NCI-H2107 treated with DMSO at 0.1 percent for 48 hours (cell line): ENCODE measurements at regions not wholly inside any gene's neighbourhood (a gene's known extent, or its start where the extent isn't known, plus 50 kb on each side); places are given as distances from the start of the nearest gene placed in this dataset.
"Not testable (repeated sequence)": the region's sequence is repeated elsewhere in the genome, so short reads cannot be mapped to it uniquely, and the experiment has no call there.

ENCODE experiments used
- DNase-seq: peaks from one replicate; lab custom pipeline; 2025; ENCODE audit not compliant: unreplicated experiment; lab: John Stamatoyannopoulos, UW

- not testable (repeated sequence) for DNase-seq
Observed at GRCh38 chr2:209145220-209145691, 278.6 kb upstream of the MAP2 start.

DNA sequence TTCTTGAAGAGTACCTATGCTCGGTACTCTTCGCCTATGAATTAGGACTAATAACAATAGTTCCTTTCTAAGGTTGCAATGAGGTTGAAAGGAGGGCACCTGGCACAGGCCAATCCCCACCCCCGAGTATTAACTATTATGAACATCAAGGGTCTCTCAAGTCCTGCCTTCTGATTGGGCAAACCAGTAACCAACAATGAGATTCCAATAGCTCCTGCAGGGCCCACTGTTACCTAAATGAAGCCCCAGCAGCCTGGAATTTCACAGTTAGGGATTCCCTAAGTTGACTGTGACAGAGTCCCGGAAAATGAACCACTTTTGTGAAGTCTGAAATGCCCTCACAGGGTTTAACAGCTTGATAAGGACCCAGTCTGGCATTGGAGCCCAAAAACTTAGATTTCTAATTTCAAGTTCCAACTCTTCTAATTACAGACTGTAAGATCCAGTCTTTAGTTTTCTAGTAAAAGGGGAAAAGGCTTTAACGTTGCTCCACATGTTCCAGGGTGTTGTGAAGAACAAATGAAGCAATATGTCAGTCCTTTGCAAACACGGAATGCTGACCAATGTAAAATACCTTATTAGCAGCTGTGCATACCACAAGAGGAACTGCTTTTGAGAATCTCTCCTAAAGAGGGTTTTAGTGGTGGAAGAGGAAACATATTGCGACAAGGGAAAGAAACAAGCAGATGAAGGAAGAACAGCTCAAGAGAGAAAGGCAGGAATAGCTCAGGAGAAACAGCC, 277.7 kb upstream of the MAP2 start:
- DNase-seq, result no peak

GRCh38 chr2:209146682-209147320, 277.0 kb upstream of the MAP2 start:
- DNase-seq, result no peak

DNA sequence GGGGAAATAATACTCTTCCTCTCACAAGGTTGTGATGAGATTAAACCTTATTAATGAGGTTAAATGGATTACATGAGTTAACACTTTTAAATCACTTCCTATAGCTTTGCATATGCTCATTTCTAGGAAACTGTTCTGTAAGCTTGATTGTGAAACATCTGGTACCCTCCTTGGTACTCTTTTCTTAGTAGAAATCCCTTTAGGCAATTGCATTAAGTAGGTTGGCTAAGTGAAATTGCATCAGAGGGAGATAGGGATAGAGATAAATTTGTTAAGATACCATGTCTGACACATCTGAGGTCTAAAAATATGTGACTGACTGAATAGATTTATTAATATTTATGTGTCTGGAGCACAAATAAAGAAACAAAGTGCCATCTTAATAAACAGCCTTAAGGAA, 275.9 kb upstream of the MAP2 start:
- DNase-seq, result no peak

DNA sequence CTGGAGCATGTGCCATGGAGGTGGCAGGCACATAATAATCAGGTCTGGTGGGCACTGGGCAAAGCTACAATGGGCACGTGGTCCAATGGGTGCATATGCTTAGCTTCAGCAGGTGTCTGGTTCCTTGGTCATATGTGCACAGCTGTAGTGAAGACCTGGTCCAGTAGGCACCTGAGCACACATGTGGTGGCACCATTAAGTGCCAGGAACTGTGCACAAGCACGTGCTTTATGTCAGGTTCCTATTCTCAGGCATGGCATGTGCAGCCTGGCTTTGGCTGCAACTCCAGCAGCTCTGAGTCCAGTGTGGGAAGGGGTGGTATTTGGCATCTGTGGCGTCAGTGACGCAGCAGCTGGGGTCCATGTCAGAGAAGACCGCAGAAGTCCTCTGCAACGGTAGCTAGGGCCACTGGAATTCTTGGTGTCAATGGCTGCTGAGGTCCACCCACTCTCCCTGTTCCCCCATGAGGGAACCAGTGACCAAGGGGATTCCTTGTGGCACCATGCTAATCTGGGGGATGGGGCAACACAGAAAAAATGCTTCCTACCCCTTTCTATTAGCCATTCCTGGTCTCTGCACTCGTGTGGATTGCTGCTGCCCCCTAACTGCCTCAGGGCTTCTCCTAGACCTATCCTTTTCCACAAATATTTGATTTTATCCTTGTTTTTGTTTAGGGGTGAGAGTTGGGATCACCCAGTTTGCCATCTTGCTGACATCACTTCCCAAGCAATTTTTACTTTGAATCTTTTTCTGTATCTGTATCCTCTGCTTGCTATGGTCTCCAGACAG, 262.9 kb upstream of the MAP2 start:
- no peak for DNase-seq

DNA sequence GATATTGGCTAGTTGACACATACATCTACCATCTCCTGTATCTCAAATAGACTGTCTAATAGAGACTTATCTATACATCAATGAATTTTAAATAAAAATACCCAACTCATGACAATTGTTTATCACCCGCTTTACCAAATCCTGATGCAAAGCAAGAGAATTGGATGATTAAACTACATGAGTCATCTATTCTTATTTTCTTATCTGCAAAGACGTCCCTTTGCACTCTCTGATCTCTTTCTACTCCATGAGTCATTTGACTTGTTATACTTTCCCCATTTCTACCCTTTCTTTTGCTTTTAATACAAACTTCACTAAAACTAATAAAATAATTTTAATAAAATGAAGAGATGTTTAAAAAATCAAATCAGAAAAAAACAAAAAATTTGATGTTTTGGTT, 261.7 kb upstream of the MAP2 start:
- DNase-seq, result no peak

- DNase-seq, result no peak
Observed at GRCh38 chr2:209181984-209182383, 241.9 kb upstream of the MAP2 start.

GRCh38 chr2:209186886-209187285, 237.0 kb upstream of the MAP2 start:
- DNase-seq, result not testable (repeated sequence)

GRCh38 chr2:209189893-209190292, 234.0 kb upstream of the MAP2 start:
- DNase-seq, result no peak

DNA sequence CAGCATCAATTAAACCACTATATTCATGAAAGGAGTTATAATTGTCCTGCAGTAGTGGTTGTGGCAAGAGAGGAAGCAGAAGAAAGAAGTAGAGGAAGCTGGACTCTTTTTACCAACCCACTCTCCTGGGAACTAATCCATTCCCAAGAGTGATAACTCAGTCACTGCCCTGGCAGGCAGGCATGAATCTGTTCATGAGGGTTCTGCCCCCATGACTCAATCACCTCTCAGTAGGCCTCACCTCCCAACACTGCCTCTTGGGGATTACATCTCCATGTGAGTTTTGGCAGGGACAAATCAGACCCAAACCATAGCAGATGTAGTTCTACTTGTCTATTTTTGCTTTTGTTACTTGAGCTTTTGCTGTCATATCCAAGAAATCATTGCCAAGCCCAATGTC, 232.7 kb upstream of the MAP2 start:
- no peak for DNase-seq

DNA sequence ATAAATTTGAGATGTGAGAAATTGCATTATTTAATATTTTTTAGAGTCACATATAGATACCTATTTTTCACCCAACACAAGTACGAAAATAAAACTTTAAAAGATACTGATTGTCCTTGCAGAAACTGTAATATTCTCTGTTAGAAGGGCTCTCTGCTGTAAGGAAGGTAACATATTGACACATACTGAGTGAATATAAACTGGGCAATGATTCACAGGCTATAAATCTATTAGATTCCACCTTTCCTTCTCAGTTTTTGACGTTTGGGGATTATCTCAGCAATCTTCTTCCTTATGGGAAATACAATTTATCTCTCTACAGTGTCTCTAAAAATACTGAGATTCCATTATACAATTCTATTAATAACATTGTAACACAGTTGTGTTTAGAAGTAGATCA, 229.1 kb upstream of the MAP2 start:
- no peak for DNase-seq

DNA sequence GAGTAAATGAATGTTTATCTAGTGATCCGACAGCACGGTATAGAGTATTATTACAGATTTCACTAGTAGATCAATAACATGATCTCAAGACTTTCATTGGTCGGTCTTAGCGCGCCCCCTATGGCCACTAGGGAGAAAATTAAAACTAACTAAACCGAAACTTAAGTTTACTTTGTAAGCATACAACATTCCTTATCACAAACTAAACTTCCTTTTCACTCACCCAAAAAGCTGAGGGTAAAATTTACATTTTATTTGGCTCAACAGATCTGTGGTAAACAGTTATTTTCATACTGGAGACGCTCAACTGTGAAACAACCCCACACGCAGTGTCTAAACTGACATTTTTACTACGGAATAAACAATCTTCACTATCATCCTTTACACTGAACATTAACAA, 215.6 kb upstream of the MAP2 start:
- no peak for DNase-seq

DNA sequence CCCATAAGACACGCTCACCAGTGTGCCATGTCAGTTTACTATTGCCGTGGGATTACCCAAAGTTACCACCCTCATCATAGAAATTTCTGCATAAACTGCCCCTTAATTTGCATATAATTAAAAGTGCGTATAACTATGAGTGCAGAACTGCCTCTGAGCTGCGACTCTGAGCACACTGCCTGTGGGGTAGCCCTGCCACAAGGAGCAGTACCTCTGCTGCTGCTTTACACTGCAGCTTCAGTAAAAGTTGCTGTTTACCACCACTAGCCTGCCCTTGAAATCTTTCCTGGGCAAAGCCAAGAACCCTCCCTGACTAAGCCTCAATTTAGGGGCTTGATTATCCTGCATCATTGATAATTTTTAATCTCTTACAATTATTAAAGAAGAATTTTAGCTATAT, 213.9 kb upstream of the MAP2 start:
- DNase-seq, result no peak

GRCh38 chr2:209230560-209230959, 193.3 kb upstream of the MAP2 start:
- DNase-seq, result no peak

GRCh38 chr2:209236377-209236776, 187.5 kb upstream of the MAP2 start:
- DNase-seq, result no peak

DNA sequence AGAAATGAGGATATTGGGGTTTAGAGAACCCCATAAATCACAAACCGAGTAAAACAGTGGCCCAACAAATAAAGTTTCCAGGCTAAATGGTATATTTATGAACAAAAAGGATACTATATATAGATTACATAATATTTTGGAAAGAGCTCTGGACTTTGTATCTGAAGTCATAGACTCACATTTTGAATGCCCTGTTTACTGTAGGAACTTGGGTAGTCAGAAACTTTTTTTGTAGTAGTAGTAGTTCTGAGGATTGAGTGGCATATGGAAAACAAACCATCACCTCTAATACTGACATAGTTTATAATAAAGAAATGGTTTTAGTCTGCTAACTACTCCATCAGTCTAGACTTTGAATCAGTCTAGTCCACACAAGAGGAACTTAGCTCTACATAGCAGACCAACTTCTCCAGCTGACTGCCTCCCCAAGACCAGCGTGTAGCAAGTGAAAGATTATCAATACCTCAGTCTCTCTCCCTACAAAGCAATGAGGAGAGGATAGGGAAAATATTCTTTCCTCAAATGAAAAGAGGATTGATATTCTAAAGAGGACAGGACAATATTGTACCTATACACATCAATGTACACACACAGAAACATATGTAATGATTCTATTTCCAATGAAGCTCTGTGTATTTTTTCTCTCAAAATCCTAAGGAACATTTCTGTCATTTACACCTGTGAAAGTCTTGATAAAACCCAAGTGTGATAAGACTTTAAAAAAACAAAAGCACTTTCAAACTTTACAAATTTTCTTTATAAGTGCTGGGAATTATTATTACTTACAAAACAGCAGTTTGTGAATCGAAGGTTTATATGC, 184.9 kb upstream of the MAP2 start:
- no peak for DNase-seq

GRCh38 chr2:209239585-209239938, 184.3 kb upstream of the MAP2 start:
- no peak for DNase-seq

GRCh38 chr2:209240204-209240603, 183.6 kb upstream of the MAP2 start:
- DNase-seq, result no peak

DNA sequence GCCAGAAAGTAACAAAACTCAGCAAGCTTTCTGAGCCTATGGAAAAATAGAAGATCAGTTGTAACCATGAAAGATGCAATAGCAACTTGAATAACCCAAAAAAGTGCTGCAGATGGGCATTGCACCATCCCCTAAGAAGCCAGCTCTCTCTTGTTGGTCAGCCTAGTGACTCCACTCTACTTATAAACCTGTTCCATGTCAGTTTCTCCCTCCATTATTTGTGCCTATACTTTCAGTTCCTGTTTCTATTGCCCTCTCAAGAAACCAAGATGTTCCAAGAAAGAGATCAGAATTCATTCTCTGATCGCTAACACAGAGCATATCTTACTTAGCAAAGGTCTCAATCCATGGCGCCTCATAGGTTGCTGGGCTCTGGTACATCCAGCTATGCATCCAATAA, 170.3 kb upstream of the MAP2 start:
- DNase-seq, result no peak

DNA sequence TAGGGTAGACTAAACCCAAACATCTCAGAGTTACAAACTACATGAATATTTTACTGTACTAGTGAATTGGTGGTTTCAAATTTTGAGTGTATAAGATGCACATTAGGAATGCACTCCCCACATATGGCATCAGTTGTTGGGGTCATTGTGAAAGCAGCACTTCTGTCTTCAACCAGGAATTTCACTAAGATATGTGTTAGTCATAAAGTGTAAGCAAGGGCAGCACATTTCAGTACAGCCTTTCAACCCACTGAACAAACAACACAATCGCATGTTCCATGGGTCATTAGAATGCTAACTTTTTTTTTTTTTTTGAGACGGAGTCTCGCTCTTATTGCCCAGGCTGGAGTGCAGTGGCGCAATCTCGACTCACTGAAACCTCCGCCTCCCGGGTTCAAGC, 164.1 kb upstream of the MAP2 start:
- no peak for DNase-seq

GRCh38 chr2:209260281-209260680, 163.6 kb upstream of the MAP2 start:
- DNase-seq, result no peak
